MM.1S (cell line): ENCODE measurements at regions not wholly inside any gene's neighbourhood (a gene's known extent, or its start where the extent isn't known, plus 50 kb on each side); places are given as distances from the start of the nearest gene placed in this dataset.
"Not testable (repeated sequence)": the region's sequence is repeated elsewhere in the genome, so short reads cannot be mapped to it uniquely, and the experiment has no call there.

Experiments used
- DNase-seq: peaks from one replicate; pipeline ENCODE4 v3.0.0-alpha.2; 2015
- H2AFZ ChIP-seq: fragments of 300-600 bp; sonication (generic); 2 replicates; pipeline ENCODE4 v1.6.0; 2016; ENCODE audit warnings: antibody characterized with exemption, low read length
- H3F3A ChIP-seq: fragments of 300-600 bp; sonication (generic); 2 replicates; pipeline ENCODE4 v1.6.1; 2016; ENCODE audit warnings: mild to moderate bottlenecking, antibody characterized with exemption, low read length, moderate library complexity, mixed read lengths; ENCODE audit not compliant: insufficient read depth
- H3K27ac ChIP-seq: fragments of 300-600 bp; sonication (generic); 2 replicates; pipeline ENCODE4 v1.5.1; 2016; ENCODE audit warnings: mild to moderate bottlenecking, low read length
- H3K27me3 ChIP-seq: fragments of 300-600 bp; sonication (generic); replicated peaks from 2 replicates; pipeline ENCODE4 v1.6.0; 2016; ENCODE audit warnings: low read length; ENCODE audit not compliant: insufficient read depth
- H3K36me3 ChIP-seq: fragments of 300-600 bp; sonication (generic); replicated peaks from 2 replicates; pipeline ENCODE4 v1.6.1; 2016; ENCODE audit warnings: mild to moderate bottlenecking, low read length, mixed read lengths; ENCODE audit not compliant: insufficient read depth
- H3K4me1 ChIP-seq: fragments of 300-600 bp; sonication (generic); 2 replicates; pipeline ENCODE4 v1.6.1; 2016; ENCODE audit warnings: low read length, mixed read lengths
- H3K4me2 ChIP-seq: fragments of 300-600 bp; sonication (generic); 2 replicates; pipeline ENCODE4 v1.6.0; 2016; ENCODE audit warnings: low read depth, low read length
- H3K4me3 ChIP-seq: fragments of 300-600 bp; sonication (generic); 2 replicates; pipeline ENCODE4 v1.5.1; 2016; ENCODE audit warnings: low read length, mixed read lengths
- H3K79me2 ChIP-seq: fragments of 300-600 bp; sonication (generic); 2 replicates; pipeline ENCODE4 v1.6.1; 2016; ENCODE audit warnings: mixed run types, low read length, mixed read lengths
- H3K9ac ChIP-seq: fragments of 300-600 bp; sonication (generic); 2 replicates; pipeline ENCODE4 v1.6.1; 2016; ENCODE audit warnings: low read length, mixed read lengths
- H3K9me2 ChIP-seq: fragments of 300-600 bp; sonication (generic); replicated peaks from 2 replicates; pipeline ENCODE4 v1.6.1; 2016; ENCODE audit warnings: mild to moderate bottlenecking, low read length, mixed read lengths; ENCODE audit not compliant: insufficient read depth
- H3K9me3 ChIP-seq: fragments of 300-600 bp; sonication (generic); replicated peaks from 2 replicates; pipeline ENCODE4 v1.6.1; 2016; ENCODE audit warnings: mild to moderate bottlenecking, low read length, mixed read lengths; ENCODE audit not compliant: insufficient read depth
- H4K20me1 ChIP-seq: fragments of 300-600 bp; sonication (generic); 2 replicates; pipeline ENCODE4 v1.6.1; 2016; ENCODE audit warnings: mild to moderate bottlenecking, low read length, moderate library complexity, mixed read lengths; ENCODE audit not compliant: insufficient read depth
- EZH2 ChIP-seq: fragments of 300-600 bp; sonication (generic); optimal IDR thresholded peaks from 2 replicates; pipeline ENCODE3; 2017; ENCODE audit warnings: low read depth, mild to moderate bottlenecking, antibody characterized with exemption, low read length, mixed read lengths
- EZH2phosphoT487 ChIP-seq: fragments of 300-600 bp; sonication (generic); IDR thresholded peaks from 2 replicates; pipeline ENCODE4 v1.6.1; 2018; ENCODE audit warnings: antibody characterized with exemption, low read length
- TF ChIP-seq, protein P1 (sequence below): fragments of 300-600 bp; sonication (generic); IDR thresholded peaks from 2 replicates; pipeline ENCODE4 v1.5.1; 2016; ENCODE audit warnings: antibody characterized with exemption, low read length, mixed read lengths

DNA sequence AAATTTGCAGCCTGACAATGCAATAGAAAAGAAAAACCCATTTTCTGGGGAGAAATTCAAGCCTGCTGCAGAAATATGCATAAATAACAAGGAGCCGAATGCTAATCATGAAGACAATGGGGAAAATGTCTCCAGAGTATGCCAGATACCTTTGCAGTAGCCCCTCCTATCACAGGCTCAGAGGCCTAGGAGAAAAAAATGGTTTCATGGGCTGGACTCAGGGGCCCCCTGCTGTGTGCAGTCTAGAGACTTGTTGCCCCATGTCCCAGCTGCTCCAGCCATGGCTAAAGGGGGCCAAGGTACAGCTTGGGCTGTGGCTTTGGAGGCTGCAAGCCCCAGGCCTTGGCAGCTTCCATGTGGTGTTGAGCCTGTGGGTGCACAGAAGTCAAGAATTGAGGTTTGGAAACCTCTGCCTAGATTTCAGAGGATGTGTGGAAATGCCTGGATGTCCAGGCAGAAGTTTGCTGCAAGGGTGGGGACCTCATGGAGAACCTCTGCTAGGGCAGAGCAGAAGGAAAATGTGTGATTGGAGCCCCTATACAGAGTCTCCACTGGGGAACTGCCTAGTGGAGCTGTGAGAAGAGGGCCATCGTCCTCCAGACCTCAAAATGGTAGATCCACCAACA, 53.3 kb upstream of the XIST start:
- not testable (repeated sequence) for H3K9me2 ChIP-seq, H3K4me1 ChIP-seq, H2AFZ ChIP-seq, H3K4me2 ChIP-seq, H3K27ac ChIP-seq, H3K27me3 ChIP-seq, H3K36me3 ChIP-seq, H4K20me1 ChIP-seq, H3K4me3 ChIP-seq, H3K79me2 ChIP-seq, H3K9ac ChIP-seq, H3K9me3 ChIP-seq, DNase-seq, H3F3A ChIP-seq

DNA sequence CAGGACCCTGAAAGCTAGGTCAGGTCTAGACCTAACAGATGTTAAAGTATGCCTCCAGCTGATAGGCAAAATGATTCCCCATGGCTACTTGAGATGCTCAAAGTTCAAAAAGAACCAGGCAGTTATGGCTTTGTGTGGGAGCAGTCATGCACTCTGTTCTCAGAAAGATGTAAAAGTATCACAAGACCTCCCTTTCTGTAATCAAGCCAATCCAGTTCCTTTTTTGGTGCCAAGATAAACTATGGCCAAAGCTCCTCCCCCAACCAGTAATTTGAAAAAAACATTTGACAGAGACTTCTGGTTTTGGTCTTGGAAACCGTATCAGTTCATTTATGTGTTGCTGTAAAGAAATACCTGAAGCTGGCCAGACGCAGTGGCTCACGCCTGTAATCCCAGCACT, 51.4 kb upstream of the XIST start:
- no peaks in the 10 kb centered on the region for H3K4me1 ChIP-seq
- H3K27ac ChIP-seq: no peak overlapping the region
- TF ChIP-seq, protein P1, sequence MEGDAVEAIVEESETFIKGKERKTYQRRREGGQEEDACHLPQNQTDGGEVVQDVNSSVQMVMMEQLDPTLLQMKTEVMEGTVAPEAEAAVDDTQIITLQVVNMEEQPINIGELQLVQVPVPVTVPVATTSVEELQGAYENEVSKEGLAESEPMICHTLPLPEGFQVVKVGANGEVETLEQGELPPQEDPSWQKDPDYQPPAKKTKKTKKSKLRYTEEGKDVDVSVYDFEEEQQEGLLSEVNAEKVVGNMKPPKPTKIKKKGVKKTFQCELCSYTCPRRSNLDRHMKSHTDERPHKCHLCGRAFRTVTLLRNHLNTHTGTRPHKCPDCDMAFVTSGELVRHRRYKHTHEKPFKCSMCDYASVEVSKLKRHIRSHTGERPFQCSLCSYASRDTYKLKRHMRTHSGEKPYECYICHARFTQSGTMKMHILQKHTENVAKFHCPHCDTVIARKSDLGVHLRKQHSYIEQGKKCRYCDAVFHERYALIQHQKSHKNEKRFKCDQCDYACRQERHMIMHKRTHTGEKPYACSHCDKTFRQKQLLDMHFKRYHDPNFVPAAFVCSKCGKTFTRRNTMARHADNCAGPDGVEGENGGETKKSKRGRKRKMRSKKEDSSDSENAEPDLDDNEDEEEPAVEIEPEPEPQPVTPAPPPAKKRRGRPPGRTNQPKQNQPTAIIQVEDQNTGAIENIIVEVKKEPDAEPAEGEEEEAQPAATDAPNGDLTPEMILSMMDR: no peak
- TF ChIP-seq EZH2phosphoT487: no peak
- no peak for TF ChIP-seq EZH2
- H3K4me2 ChIP-seq: no peak overlapping the region
- no peaks in the 10 kb centered on the region for H3K9me3 ChIP-seq
- no peaks in the 10 kb centered on the region for H3F3A ChIP-seq
- no peaks in the 10 kb centered on the region for H3K9me2 ChIP-seq
- no peaks in the 10 kb centered on the region for H3K79me2 ChIP-seq
- no peak overlapping the region for H3K4me3 ChIP-seq
- no peak for DNase-seq
- H4K20me1 ChIP-seq: no peaks in the 10 kb centered on the region
- H2AFZ ChIP-seq: no peak overlapping the region
- H3K9ac ChIP-seq: no peak overlapping the region
- H3K36me3 ChIP-seq: no peaks in the 10 kb centered on the region
- H3K27me3 ChIP-seq: no peaks in the 10 kb centered on the region
